NCI-H187 treated with DMSO at 0.1 percent for 48 hours (cell line): ENCODE measurements at regions not wholly inside any gene's neighbourhood (a gene's known extent, or its start where the extent isn't known, plus 50 kb on each side); places are given as distances from the start of the nearest gene placed in this dataset.
A peak's percentile ranks its signal among the peaks of the same experiment; 100 is the strongest.

Source experiments
- DNase-seq: peaks from one replicate; lab custom pipeline; 2025; lab: John Stamatoyannopoulos, UW

GRCh38 chr12:124726596-124727263, 136.9 kb downstream of the SCARB1 start:
- DNase-seq: no peak

- DNase-seq: no peak
These were observed 137.9 kb downstream of the SCARB1 start for GRCh38 chr12:124725597-124726237.

DNA sequence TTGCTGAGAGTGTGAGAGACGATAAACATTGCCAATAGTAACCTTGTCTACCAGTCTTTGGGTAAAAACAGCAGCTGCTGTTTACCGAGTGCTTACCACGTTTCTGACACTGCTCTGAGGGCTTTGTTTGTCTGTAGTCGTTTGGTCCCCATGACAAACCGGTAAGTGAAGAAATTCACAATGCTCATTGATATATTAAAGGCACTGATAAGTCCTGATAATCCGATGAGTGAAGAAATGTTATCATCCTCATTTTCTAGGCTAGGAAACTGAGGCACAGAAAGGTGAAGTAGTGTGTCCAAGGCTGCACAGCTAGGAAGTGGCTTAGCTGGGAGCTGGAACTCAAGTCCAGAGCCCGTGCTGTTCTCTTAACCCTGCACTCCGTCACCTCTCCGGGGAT, 138.6 kb downstream of the SCARB1 start:
- no peak for DNase-seq

DNA sequence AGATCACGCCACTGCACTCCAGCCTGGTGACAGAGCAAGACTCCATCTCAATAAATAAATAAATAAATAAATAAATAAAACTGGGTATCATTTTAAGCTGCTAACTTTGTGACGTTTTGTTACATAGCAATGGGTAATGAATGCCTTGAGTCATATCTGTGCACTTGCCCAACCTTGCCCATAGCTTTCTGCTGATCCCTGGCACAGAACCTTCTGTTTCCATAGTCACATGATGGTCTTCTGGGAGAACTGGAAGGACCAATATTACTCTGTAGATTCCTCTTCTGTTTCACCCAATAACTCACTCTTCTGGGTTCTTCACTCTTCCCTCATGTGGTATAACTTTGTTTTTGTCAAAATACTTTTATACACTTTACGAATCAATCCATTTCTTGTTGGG, 140.8 kb downstream of the SCARB1 start:
- no peak for DNase-seq

GRCh38 chr12:124721501-124722162, 142.0 kb downstream of the SCARB1 start:
- DNase-seq: no peak

DNA sequence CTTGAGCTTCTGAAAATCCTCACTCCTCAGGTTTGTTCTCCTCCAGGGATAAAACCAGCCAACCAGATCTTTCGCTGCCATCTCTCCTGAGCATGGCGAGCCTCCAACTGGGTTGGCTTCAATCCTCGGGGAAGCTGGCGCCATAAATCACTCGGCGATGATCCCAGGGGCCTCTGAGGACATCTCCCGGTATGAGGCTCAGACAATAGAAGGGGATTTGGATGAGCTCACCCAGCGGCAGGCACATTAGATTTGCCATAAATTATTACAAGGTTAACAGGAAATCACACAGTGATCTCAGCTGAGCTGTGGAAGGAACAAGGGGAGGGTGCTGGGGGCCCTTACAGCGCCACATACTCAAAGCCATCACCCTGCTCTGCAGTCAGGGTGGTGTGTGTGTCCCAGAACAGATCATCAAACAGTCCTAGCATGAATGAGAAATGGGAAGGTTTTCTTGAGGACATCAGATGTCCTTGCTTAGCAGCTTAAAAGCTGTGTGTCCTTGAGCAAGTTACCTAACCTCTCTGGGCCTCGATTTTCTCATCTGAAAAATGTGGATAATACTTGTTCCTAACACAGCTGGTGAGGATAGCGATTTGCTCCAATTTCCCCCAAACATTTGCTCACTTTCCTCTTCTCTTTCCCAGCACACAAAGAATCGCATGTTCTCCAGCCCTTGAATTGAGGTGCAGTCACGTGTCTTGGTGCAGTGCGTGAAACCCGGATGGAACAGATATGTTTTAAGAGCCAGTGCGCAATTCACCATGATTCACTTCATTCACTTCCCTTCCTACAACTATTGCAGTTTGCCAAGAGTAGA, 142.8 kb downstream of the SCARB1 start:
- DNase-seq: peak; percentile 90

GRCh38 chr12:124720004-124720680, 143.5 kb downstream of the SCARB1 start:
- DNase-seq: peak; percentile 71

DNA sequence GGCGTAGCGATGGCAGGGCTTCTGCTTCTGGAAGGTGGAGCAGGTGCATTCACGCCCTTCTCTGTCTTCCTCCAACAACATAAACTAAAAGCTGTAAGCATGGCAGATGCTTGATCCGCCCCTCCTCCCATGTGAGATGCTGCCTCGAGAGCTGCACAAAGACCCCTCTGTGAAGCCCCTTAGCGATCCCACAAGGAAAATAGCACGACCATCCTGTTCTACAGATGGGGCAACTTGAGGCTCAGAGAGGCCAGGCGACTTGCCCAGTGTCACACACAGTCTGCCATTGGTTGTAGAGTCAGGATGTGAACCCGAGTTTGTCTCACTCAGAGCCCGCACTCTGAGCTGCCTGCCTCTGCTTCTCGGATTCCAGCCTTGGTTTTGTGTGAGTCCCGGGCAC, 144.4 kb downstream of the SCARB1 start:
- DNase-seq: no peak

GRCh38 chr12:124718458-124718857, 145.2 kb downstream of the SCARB1 start:
- DNase-seq: no peak

GRCh38 chr12:124718036-124718435, 145.6 kb downstream of the SCARB1 start:
- DNase-seq: no peak

- no peak for DNase-seq
These were observed 146.3 kb downstream of the SCARB1 start for GRCh38 chr12:124717318-124717717.

GRCh38 chr12:124716208-124717130, 147.2 kb downstream of the SCARB1 start:
- peak; percentile 95 for DNase-seq

DNA sequence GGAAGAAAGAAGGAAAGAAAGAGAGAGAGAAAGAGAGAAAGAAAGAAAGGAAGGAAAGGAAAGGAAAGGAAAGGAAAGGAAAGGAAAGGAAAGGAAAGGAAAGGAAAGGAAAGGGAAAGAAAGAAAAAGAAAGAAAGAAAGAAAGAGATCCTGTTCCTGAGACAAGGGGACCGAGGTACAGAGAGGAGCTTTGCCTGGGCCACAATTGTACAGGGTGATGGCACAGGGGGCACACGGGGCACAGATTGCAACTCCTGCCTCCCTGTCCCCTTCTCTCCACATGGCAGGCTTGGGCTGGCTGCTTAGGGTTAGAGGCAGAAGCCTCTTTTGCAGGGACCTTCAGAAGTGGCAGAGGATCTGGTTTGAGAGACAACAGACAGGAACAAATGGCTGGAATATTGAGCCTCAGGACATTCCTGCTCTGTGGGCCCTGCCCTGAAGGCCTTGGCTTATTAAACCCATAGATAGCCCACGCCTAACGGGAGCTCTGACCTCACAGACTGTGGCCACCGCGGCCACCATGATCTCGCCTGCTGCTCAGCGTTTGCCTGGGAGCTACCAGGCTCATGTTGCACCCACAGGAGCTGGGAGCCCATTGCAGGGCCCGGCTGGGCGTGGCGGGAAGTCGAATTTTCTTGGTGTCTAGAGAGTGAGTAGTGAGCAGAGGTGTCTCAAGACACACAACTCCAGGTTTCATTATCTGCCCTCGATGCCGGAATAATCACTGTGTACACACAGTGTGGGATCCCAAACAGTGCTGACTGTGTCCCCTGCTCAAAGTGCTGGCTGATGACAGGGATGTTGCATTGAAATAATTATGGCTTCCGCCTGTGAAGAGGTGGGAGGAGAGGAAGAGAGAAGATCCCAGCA, 147.9 kb upstream of the NCOR2 start:
- peak; percentile 28 for DNase-seq

- no peak for DNase-seq
These were observed 146.1 kb upstream of the NCOR2 start for GRCh38 chr12:124713436-124714082.

DNA sequence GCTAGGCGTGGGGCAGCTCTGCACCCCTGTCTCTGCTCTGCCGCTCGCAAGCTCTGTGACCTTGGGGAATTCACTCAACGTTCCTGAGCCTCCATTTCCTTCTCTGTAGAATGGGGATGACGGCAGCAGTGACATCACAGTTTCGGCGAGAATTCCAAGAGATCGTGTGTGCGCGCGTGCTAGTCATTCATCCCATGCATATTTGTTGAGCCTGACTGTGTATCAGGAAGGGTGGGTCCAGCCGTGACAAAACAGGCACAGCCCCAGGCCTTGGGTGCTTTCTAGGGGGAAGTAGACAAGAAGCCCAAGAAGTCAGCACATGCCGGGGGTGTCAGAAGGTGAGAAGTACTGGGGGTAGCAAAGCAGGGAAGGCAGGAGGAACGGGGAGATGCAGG, 145.6 kb upstream of the NCOR2 start:
- DNase-seq: no peak

DNA sequence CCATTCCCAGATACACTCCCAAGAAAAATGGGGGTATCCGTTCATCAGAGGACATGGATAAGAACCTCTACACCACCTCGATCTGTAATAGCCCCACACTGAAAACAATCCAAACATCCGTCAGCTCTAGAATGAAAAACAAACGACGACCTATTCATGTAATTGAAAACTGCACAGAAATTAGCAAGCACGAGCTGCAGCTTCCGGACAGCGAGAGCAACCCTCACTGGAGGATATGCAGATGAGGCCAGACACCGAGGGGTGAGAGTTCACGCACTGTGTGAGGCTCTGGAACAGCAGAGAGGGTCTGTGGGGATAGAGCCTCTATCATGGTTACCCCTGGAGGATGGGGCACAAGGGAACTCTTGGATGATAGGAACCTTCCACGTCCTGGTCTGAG, 143.9 kb upstream of the NCOR2 start:
- DNase-seq: no peak

DNA sequence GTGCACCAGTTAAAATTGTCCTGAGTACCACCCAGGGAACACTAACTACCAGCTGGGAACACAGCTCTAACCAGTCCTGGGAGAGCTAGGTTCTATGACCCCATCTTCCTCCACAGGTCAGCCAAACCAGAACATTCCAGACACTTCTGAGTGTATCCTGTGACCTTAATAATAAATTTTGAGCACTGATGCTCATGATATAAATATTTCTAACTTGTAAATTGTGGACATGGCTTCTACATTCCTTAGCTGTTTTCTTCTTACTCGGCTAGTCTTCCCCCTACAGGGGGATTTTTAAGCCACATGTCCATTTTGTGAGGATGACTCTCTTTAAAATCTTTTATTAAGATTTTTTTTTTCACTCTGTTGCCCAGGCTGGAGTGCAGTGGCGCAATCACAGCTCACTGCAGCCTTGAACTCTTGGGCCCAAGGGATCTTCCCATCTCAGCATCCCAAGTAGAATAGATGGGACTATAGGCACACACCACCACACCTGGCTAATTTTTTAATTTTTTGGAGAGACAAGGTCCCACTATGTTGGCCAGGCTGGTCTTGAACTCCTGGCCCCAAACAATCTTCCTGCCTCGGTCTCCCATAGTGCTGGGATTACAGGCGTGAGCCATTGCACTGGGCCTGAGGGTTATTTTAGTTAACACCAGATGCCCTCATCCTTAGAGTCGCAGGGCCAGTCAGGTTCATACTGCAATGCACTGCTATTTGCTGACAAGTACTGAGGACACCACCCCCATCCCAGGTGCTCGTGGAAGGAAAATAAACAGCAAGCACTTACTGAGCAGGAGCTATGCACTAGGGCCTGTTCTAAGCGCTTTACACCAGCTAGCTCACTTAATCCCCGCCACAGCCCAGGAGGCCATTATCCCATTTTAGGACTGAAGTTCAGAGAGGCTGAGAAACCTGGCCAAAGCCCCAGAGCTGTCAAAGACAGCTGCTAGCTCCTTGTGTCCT, 142.6 kb upstream of the NCOR2 start:
- DNase-seq: no peak

GRCh38 chr12:124707316-124707715, 139.9 kb upstream of the NCOR2 start:
- DNase-seq: no peak
